ENCODE measurements at regions not wholly inside any gene's neighbourhood (a gene's known extent, or its start where the extent isn't known, plus 50 kb on each side); places are given as distances from the start of the nearest gene placed in this dataset.

- intact Hi-C loops (cut with DNase I) = no loop called here
- DNase-seq (ENCODE audit: low spot score) = no peak
Observed at GRCh38 chr20:19070681-19071445, 141.6 kb upstream of the SLC24A3 start.

DNA sequence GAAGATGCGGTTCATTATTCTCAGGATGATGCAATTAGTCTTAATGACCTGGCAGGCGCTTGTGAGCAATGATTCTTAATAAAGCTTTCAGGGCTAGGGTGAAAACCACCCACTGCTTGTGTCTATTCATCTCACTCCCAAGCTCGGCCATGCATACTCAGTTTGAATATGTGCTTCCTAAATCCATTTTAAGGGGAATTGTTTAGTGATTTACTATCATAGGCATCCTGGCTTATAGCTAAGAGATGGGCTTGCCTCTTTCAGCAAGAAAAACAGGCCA lies 141.1 kb upstream of the SLC24A3 start:
- intact Hi-C loops (cut with DNase I) = no loop called here
- DNase-seq (ENCODE audit: low spot score) = no peak

DNA sequence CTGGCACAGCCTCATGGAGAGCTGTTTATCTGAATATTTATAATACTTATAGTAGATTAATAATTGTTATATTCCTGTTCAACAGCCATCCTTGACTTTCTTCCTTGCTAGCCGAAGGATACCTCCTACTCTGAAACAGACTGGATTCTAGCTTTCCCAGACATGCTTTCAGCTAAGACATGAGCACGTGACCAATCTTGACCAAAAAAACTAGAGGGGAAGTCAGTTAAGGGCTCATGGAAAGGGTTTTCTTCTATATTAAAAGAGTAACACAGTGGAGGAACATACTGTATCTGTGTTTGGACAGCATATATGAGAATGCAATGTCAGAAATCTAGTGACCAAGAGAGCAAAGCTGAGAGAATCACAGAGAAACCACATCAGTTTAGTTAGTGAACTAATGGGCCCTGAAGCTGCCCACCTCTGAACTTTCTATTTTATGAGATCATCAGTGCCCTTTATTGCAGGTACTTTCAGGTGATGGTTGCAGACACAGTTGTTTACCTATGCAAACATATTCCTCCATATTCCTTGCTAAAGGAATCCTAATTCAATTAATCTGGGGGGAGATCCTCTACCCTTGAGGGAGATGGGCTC lies 140.4 kb upstream of the SLC24A3 start:
- DNase-seq (ENCODE audit: low spot score) = no peak
- intact Hi-C loops (cut with DNase I) = no loop called here

DNA sequence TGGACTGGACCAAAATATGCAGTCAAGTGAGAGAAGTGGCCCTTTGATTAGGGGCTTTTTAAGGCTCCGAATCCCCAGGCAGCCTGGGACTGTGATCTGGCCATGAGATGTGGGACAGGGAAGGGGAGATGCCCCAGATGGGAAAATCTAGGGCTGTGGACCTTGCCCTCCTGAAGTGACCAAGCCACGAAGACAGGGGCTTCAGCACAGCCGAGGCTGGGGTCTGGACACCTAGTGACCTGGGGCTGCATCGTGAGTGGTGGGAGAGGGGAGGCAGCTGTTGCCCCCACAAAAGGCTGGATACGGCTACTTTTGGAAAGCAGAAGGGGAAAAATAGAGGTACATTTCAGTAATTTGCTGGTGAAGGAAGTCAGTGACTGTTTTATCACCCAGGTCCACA lies 139.5 kb upstream of the SLC24A3 start:
- no peak for DNase-seq (ENCODE audit: low spot score)
- intact Hi-C loops (cut with DNase I) = no loop called here

- DNase-seq (ENCODE audit: low spot score) = no peak
- intact Hi-C loops (cut with DNase I) = no loop called here
Observed at GRCh38 chr20:19073584-19074218, 138.7 kb upstream of the SLC24A3 start.

DNA sequence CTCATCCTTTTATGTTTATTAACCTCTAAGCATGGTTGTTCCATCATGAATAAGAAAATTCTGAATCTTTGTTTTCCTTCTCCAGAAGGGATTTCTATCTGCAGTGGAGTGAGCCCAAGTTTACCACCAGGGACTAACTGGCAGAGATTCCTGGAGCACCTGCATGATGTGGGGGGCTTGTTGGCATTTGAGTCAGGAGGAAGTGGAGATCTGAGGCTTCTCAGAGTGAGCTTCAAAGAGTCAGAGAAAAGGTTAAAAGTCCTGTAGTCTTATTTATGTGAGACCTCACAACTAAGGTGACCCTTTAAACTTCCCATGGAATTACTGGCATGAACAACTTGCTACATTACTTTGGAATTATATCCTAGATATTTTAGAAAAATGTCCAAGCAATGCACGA lies 138.1 kb upstream of the SLC24A3 start:
- DNase-seq (ENCODE audit: low spot score) = no peak
- intact Hi-C loops (cut with DNase I) = no loop called here

- intact Hi-C loops (cut with DNase I) = no loop called here
- peak; percentile 91 for DNase-seq (ENCODE audit: low spot score)
Observed at GRCh38 chr20:19074828-19075516, 137.5 kb upstream of the SLC24A3 start.

DNA sequence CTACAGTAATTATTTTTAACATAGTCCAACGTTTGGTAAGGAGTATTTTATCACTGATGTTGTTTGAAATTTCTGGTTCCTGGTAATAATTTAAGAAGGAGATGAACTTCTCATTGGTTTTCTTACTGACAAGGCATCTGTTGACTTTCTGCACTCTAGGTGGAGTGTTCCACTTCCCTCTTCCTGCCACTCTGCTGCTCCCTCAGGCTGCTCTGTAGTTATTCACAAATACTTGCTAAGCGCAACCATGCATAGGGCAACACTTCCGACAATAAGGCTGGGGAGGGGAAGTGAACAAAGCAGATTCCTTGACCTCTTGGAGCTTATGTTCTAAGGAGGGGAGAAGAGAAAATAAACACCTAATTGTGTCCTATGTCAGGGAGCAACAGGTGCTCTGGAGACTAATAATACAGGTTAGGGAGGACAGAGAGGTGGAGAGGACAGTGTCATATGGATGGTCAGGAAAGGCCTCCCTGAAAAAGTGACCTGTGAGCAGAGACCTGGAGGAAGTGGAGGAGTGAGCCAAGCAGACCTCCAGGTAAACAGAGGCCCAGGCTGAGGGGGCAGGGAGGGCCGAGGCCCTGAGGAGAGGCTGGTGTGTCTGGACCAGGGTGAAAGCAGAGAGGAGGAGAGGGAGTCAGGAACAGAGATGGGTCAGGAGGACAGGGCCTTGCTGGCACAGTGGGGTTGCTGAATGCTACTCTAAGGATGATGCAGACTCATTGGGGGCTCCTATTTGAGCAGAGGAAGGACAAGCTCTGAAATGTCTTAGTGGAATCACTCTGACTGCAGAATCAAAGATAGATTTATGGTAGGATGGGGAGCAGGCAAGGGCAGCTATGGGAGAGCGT lies 134.8 kb upstream of the SLC24A3 start:
- intact Hi-C loops (cut with DNase I) = no loop called here
- no peak for DNase-seq (ENCODE audit: low spot score)

- no peak for DNase-seq (ENCODE audit: low spot score)
- intact Hi-C loops (cut with DNase I) = no loop called here
Observed at GRCh38 chr20:19078448-19079373, 133.7 kb upstream of the SLC24A3 start.

DNA sequence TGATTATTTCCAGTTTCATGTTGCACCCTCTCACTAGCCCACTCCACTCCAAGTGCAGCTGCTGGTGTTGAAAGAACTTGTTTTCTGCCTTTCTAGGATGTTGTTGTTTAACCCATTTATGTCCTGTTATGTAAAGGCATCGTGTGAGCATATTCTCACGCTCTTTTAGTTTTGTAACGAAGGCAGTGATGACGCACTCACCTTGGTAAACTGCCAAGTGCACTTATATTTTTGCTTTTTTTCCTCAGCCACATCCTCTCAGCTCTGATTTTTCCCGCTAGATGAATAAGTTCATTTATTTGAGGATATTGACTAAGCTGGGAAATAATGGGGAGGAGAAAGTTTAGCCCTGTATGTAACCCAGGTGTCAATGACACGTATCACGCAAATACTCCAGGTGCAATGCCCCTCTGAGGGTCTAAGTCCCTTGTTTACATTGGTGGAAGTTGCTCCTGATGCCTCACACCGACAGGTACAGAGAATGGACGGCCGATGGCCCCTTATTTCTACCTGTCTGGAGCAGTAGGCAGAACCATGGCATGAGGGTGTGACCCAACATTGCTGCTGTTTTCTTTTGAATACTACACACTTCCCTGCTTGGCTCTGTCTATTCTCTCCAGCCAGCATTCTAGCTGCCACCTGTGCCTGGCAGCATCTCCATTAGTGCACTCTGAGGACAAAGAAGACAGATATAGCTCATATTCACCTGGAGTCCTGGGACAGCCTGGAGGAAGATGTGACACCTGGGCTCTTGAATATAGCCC lies 132.7 kb upstream of the SLC24A3 start:
- intact Hi-C loops (cut with DNase I) = no loop called here
- DNase-seq (ENCODE audit: low spot score) = no peak

- intact Hi-C loops (cut with DNase I) = no loop called here
- no peak for DNase-seq (ENCODE audit: low spot score)
Observed at GRCh38 chr20:19081937-19082336, 130.5 kb upstream of the SLC24A3 start.

DNA sequence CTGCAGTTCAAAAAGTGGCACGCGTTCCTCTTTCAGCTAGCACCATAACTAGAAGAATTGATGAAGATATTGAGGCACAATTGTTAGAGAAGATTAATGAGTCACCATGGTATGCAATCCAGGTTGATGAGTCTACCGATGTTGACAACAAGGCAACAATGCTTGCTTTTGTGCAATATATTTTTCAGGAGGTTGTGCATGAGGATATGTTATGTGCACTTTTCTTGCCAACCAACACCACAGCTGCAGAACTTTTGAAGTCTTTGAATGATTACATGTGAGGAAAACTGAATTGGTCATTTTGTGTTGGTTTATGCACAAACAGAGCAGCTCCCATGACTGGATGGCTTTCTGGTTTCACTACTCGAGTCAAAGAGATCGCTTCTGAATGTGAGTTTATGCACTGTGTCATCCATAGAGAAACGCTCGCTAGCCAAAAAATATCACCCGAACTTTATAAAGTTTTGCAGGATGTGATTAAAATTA lies 129.3 kb upstream of the SLC24A3 start:
- no peak for DNase-seq (ENCODE audit: low spot score)
- intact Hi-C loops (cut with DNase I) = no loop called here

GRCh38 chr20:19090332-19090731 lies 122.1 kb upstream of the SLC24A3 start:
- intact Hi-C loops (cut with DNase I) = no loop called here
- DNase-seq (ENCODE audit: low spot score) = no peak

GRCh38 chr20:19094959-19095541 lies 117.4 kb upstream of the SLC24A3 start:
- intact Hi-C loops (cut with DNase I) = no loop called here
- DNase-seq (ENCODE audit: low spot score) = no peak

- DNase-seq (ENCODE audit: low spot score) = no peak
- intact Hi-C loops (cut with DNase I) = no loop called here
Observed at GRCh38 chr20:19095762-19096161, 116.7 kb upstream of the SLC24A3 start.

GRCh38 chr20:19096843-19097242 lies 115.6 kb upstream of the SLC24A3 start:
- DNase-seq (ENCODE audit: low spot score) = no peak
- intact Hi-C loops (cut with DNase I) = no loop called here

- no peak for DNase-seq (ENCODE audit: low spot score)
- intact Hi-C loops (cut with DNase I) = no loop called here
Observed at GRCh38 chr20:19098117-19098516, 114.3 kb upstream of the SLC24A3 start.
